Stimulated activated CD4-positive, alpha-beta T cell treated with anti-CD3 and anti-CD28 coated beads, Interleukin-15, amount 100 ng/mL, for 24 hours (primary cell): ENCODE measurements at regions not wholly inside any gene's neighbourhood (a gene's known extent, or its start where the extent isn't known, plus 50 kb on each side); places are given as distances from the start of the nearest gene placed in this dataset.
"Not testable (repeated sequence)": the region's sequence is repeated elsewhere in the genome, so short reads cannot be mapped to it uniquely, and the experiment has no call there.

Experiments
- DNase-seq: peaks from one replicate; pipeline ENCODE4 v3.0.0-alpha.2; 2020

DNA sequence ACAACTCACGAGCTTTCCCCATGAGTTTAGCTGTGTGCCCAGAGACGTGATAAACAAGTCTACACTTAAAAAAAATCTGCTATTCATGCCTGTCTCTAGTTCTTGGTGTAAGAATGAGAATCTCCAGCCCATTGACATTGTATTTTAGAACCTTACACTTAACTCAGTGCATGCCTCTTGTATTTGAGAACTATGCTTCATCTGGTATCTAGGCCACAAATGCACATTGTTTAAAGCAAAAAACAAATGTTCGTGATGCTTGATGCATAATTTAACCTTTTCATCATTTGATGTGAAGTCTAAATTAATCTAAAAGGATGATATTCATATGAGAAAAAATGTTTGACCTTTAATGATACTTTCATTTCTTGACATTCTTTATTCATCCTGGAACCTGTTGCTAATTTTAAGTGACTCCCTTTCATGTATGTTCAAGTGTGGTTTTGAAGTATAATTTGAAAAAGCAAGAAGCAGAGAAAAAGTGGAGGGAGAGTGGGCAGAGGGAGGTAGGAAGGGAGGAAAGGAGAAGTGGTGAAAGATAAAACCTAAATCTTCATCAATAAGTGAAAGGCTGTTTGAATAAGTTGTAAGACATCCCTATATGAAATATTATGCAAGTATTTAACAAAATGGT lies 116.9 kb downstream of the PFDN4 start:
- DNase-seq, result no peak

DNA sequence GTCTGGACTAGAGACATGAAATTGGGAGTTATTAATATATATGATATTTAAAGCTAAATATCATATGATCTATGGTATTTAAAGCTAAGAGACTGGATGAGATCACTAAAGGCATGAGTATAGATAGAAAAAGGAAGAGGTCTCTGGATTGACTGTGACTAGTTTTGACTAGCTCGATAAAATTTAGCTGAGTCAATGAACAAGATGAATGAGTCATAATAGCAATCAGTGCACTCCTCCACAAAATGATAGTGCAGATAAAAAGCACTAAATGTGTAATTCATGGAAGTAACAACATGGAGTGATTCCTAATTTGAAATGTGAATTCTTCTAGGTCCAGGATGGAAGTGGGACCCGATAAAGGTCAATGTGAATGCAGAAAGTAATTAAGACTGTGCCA lies 127.4 kb downstream of the PFDN4 start:
- no peak for DNase-seq

DNA sequence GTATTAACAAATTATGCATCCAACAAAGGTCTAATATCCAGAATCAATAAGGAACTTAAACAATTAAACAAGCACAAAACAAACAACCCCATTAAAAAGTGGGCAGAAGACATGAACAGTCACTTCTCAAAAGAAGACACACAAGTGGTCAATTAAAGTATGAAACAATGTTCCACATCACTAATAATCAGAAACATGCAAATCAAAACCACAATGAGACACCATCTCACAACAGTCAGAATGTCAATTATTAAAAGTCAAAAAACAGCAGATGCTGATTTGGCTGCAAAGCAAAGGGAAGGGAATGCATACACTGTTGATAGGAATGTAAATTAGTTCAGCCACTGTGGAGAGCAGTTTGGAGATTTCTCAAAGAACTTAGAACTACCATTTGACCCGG lies 129.3 kb downstream of the PFDN4 start:
- no peak for DNase-seq

GRCh38 chr20:54339093-54339492 lies 131.2 kb downstream of the PFDN4 start:
- no peak for DNase-seq

- DNase-seq, result no peak
Measured at GRCh38 chr20:54340206-54340605, 132.3 kb downstream of the PFDN4 start.

- DNase-seq, result no peak
Measured at GRCh38 chr20:54340667-54341081, 132.8 kb downstream of the PFDN4 start.

DNA sequence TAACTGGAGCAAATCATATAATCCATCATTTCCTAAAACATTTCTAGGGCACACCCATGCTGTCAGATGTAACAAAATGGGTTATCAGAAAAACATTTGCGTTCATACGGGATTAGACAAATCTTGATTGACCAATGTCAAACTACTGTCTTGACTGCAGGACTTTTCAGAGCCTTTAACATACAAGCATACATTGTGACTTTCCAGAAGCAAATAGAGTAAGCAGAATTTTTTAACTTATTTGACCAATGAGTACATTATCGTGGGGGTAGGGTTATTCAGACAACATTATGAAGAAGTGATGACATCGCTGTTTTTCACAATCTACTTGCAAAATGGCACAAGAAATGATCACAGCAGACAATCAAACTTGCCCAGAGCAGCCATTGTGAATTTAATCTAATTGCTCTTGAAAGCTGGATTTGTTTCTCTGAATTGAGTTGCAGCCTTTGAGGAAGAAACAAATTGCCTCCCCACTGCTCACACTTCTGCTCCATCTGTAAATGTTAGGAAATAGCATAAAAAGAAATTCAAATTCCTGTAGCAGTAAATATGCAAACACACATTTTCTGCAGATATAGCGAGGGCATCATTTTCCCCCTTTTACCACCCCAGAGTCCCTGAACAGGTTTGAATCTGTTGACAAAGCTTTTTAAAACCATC lies 133.0 kb upstream of the DOK5 start:
- no peak for DNase-seq

DNA sequence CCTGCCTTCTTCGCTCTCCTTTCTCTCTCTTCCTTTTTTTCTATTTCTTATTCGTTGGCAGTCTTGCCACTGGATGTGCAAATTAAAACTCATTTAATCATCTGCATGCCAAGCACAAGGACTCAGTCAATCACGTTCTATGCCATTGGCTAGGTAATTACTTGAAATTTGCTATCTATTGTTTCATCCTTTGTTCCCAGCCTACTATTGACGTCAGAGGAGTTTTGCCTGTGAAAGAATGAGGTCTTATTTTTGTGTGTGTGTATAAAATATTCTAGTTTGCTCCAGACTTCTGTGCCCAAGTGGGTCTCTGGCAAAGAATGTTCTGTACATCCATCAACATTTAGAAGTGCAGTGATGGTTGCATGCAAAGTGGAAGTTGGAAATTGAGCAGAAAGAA lies 132.3 kb upstream of the DOK5 start:
- no peak for DNase-seq

DNA sequence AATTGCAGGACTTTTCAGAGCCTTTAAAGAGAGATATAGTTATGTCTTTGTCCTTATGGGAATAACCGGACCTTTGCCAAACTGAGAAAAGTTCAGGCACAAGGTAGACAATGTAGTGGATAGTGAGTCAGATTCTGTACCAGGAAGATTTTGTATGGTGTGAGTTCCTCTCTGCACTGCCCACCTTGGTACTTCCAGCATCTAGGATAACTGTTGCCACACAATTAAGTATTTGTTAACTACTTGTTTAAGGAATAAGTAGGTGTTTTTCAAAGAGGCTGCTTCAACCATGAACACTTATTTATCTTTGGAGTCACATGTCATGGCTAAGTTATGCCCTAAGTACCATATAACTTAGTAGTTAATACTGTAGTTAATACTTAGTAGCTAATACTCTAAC lies 131.8 kb upstream of the DOK5 start:
- no peak for DNase-seq

DNA sequence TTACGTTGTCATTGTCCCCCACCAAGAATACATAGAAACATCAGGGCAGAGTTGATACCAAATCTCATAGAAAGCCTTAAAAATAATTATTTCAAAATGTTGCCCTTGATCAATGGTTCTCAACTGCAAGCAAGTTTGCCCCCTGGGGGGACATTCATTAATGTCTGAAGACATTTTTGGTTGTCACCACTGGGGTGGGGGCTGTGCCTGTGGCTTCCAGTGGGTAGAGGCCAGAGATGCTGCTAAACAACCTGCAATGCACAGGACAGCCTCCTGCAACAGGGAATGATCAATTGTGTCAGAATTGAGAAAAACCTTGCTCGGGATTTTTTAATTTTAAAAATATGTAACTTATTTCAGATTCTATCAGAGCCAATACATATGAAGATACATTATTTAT lies 130.6 kb upstream of the DOK5 start:
- no peak for DNase-seq

GRCh38 chr20:54345301-54345724 lies 130.1 kb upstream of the DOK5 start:
- no peak for DNase-seq

- DNase-seq, result no peak
Measured at GRCh38 chr20:54345821-54346220, 129.6 kb upstream of the DOK5 start.

- DNase-seq, result no peak
Measured at GRCh38 chr20:54346276-54346675, 129.1 kb upstream of the DOK5 start.

DNA sequence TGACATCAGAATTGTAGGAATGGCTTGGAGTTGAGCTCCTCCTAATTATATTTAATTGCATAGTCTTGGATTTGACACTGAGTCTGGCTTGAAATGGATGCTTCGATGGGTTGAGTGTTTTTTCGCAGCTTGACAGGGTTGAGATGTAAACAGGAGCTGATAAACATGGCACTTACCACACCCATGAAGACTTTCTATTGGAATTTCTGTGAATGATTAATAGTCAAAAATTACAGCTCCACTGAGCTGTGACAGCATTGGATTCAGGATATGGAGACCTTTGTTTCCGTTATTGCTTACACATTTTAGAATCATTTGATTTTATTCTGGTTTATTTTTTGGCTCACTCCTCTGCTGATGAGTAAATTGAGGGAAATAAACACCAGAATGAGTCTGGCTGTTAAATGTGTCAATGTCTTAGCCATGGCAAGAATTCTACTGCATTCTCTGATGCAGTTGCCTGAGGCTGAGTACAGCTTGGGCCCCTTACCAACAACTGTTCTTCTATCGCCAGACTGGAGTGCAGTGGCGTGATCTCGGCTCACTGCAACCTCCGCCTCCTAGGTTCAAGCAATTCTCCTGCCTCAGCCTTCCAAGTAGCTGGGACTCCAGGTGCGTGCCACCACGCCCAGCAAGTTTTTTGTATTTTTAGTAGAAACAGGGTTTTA lies 128.1 kb upstream of the DOK5 start:
- no peak for DNase-seq

DNA sequence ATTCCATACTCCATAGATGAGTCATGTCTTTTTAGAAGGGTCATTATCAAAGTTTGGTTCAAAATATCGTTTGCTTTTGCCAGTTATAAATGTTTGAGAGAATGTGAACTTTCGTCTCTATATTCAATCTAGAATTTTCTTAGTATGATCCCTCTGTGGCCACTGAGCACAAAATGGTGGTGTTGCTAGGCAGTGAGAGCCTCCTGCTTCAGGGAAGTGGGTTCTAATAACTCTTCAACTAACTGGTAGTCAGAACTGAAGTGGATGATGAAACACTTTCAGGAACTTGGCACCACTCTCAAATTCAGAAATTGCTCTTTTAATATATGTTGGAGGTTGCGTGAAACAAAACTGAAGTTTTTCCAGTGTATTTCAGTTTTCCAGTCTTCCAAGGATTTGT lies 125.0 kb upstream of the DOK5 start:
- no peak for DNase-seq

- no peak for DNase-seq
Measured at GRCh38 chr20:54351371-54352136, 123.8 kb upstream of the DOK5 start.

DNA sequence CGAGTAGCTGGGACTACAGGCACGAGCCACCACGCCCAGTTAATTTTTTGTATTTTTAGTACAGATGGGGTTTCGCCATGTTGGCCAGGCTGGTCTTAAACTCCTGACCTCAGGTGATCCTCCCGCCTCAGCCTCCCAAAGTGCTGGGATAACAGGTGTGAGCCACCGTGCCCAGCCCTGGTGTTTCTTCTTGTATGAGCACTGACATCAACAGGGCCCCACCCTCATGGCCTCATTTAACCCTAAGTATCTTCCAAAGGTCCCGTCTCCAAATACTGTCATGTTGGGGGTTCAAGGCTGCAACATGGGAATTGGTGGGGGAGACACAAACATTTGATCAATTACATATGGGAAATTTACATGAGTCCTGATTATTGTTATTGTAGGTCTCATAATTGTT lies 122.9 kb upstream of the DOK5 start:
- not testable (repeated sequence) for DNase-seq

DNA sequence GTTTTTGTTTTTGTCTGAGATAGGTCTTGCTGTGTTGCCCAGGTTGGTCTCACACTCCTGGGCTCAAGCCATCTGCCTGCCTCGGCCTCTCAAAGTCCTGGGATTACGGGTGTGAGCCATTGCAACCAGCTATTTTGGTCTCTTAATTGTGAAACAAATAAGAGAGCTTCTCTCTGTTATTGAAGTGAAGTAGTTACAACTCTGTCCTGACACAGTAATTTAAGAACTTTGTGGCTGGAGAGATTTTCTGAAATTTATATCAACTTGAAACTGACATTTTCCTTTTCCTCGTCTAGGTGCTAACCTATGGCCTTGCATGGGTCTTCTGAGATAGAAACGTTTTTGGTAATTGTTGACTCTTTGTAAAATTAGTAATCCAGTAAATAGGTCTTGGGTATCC lies 122.1 kb upstream of the DOK5 start:
- no peak for DNase-seq

DNA sequence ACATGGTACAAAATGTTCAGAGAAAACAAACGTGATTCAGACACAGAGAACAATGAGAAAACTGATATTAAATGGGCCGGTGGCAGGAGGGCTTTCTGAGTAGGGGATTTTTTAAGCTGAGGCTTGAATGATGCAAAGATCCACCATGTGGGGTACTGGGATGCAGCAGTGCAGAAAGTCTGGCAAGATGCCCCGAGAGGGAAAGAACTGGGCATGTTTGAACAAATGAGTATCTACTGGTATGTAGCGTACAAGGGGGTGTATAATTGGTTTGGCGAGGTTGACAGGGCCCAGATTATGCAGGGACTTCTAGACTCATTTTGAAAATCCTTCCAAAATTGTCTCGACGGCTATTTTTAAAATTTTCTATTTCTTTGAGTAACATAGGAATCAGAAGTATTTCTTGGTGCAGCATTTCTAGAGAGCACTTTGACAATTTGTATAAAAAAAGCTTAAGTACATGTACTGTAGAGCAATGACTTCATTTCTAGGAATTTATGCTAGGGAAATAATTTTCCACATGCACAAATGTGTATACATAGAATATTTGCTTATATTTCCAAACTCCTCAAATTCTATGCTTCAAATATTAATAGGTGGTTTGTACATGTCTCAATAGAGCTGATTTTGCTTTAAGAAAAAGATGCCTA lies 119.6 kb upstream of the DOK5 start:
- no peak for DNase-seq

GRCh38 chr20:54356801-54357200 lies 118.6 kb upstream of the DOK5 start:
- no peak for DNase-seq

DNA sequence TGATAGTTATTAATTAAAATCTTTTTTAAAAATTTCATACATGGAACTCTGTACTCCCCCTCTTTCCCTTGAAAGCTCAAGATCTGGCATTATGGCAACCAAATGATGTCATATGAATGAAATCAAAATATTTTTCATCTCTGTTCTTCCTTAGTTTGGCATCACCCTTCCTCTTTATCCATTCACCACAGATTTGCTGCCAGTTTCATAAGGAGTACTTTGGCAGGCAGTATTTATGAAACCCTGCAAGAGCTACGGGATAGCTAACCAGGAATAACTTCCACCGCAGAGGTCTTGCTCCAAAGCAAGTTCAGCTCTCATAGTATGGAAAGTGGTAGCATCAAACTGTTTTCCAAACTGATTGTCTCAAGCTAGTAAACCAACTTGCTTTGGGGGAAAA lies 113.9 kb upstream of the DOK5 start:
- no peak for DNase-seq

DNA sequence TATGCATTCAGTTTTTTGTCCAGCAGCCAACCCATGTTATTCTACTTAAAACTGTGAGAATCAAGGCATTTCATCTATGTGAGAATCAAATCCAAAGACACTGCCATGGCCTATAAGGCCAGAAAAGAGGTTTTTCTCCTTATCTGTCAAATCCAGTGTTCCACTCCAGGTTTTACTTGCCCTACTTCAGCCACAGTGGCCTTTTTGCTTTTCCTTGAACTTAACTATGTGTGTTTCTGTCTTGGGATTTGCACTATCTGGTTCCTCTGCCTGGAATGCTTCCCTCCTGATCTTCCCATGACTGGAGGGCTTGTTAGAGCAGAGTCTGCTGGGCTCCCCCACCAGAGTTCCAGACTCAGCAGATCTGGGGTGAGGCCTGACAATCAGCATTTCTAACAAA lies 113.1 kb upstream of the DOK5 start:
- no peak for DNase-seq

DNA sequence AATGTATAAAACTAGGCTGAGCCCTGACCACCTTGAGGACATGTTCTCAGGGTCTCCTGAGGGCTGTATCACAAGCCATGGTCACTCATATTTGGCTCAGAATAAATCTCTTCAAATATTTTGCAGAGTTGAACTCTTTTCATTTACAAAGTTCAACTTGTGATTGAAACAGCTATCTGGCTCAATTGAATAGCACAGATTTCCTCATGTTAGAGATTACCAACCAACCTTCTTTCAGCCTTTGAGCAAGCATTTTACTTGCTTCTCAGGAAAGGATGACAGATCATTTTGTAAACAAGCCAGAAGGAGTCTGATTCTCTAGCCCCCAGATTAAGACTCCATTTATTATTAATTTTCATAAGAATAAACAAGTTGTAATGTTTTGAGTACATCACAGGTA lies 111.0 kb upstream of the DOK5 start:
- no peak for DNase-seq
